Fibroblast of the aortic adventitia (primary cell): ENCODE measurements at regions not wholly inside any gene's neighbourhood (a gene's known extent, or its start where the extent isn't known, plus 50 kb on each side); places are given as distances from the start of the nearest gene placed in this dataset.

Source experiments
- DNase-seq: peaks from one replicate; pipeline ENCODE4 v3.0.0-alpha.2; 2010; ENCODE audit warnings: low read depth
- H3K4me3 ChIP-seq: 2 replicates; pipeline ENCODE4 v1.5.1; 2011; ENCODE audit warnings: low read depth, mild to moderate bottlenecking, control low read depth, low read length, moderate library complexity
- TF ChIP-seq, protein P1 (sequence below): IDR thresholded peaks from 2 replicates; pipeline ENCODE4 v1.5.1; 2011; ENCODE audit warnings: mild to moderate bottlenecking, low read length, control low read depth, inconsistent platforms; ENCODE audit not compliant: insufficient read depth

DNA sequence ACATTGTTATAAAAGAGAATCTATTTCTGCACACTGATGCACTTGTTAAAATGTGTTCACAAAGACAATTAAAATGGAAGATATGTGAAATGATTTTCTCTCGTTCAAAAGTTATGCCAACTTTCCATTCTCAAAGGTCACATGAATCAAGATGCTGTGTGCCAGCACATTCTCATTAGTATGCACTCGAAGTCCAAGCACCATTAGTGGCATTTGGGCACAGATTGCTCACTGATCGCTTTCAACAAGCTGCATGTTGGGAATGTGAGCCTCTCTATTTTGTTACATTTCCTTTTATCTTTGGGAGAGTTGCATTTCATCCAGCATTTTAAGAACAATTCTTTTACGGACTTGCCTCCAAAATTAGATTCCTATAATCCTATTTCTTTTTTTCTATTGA lies 398.9 kb downstream of the FBXO15 start:
- no peak overlapping the region for H3K4me3 ChIP-seq
- TF ChIP-seq, protein P1, sequence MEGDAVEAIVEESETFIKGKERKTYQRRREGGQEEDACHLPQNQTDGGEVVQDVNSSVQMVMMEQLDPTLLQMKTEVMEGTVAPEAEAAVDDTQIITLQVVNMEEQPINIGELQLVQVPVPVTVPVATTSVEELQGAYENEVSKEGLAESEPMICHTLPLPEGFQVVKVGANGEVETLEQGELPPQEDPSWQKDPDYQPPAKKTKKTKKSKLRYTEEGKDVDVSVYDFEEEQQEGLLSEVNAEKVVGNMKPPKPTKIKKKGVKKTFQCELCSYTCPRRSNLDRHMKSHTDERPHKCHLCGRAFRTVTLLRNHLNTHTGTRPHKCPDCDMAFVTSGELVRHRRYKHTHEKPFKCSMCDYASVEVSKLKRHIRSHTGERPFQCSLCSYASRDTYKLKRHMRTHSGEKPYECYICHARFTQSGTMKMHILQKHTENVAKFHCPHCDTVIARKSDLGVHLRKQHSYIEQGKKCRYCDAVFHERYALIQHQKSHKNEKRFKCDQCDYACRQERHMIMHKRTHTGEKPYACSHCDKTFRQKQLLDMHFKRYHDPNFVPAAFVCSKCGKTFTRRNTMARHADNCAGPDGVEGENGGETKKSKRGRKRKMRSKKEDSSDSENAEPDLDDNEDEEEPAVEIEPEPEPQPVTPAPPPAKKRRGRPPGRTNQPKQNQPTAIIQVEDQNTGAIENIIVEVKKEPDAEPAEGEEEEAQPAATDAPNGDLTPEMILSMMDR, result no peak
- DNase-seq, result no peak

DNA sequence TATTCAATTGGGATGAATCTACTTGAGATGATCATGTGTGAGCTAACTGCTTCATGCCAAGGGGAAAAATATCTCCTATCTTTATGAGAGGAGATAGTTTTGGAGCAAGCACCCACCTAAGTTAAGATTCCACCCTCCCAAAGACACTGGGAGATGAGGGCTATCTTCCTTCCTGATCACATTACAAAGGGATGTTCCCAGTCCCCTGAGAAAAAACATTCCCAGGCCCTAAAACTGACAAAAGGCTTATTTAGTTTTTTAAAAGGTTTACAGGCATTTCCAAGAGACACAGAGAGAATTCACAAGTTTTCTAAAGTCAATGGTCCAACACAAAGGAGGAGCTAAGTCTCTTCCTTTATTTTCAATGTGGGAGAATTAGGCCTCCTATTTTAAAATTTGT lies 401.5 kb downstream of the FBXO15 start:
- no peak overlapping the region for H3K4me3 ChIP-seq
- TF ChIP-seq, protein P1, result no peak
- DNase-seq, result no peak

DNA sequence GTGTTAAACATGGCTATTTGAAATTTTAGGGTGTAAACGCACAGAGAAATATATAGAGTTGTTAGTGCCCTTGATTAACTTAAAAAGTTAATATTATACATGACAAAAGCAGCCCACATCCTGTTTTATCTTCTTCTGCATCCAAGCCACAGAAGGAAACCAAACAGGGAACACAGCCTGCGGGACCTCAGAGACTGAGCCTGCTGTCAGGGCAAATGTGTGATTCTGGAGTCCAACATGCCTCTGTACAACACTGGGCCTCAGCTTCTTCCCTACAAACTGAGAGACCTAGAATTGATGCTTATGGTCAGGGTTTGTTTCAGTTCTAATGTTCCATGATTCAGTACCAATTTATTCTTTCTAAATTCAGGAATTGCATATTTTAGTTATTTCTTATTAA lies 404.7 kb downstream of the FBXO15 start:
- no peak overlapping the region for H3K4me3 ChIP-seq
- no peak for DNase-seq
- TF ChIP-seq, protein P1, result no peak

DNA sequence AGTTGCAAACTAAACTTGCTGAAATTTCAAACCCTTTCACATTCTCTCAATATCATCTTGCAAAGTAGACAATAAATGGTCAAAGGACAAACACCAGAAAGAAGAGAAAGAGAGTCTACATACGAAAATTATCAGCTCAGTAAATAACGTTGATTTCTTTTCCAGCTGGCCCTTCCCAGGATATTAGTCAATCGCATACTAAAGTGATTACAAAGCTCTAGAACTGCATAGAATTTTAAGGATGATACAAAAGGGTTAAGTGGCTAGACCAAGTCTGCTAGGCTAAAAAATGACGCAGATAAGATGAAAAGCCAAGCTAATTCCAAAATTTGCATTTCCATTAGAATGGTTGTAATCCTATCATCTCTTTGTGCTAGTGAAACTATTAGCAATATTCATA lies 405.7 kb downstream of the FBXO15 start:
- H3K4me3 ChIP-seq, result no peak overlapping the region
- TF ChIP-seq, protein P1, result no peak
- peak; percentile 53 for DNase-seq

DNA sequence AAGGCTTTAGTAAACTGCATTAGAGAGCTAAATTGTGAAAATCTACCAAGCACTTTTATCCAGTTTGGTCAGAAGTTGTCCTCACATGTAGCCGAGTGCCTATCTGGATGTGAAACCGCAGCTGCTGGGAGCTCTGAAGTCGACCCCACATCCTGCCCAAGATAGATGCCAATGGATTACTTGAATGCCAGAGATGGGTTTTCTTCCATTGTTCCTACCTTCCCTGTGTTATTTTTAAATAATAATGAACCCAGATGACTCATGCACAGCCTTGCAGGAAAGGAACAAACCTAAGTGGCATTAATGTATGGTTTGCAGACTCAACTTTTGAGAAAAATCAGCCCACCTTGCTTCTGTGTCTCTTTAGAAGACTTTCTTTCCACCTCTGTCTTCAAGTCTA lies 408.5 kb downstream of the FBXO15 start:
- H3K4me3 ChIP-seq, result no peak overlapping the region
- peak; percentile 57 for DNase-seq
- TF ChIP-seq, protein P1, result no peak

DNA sequence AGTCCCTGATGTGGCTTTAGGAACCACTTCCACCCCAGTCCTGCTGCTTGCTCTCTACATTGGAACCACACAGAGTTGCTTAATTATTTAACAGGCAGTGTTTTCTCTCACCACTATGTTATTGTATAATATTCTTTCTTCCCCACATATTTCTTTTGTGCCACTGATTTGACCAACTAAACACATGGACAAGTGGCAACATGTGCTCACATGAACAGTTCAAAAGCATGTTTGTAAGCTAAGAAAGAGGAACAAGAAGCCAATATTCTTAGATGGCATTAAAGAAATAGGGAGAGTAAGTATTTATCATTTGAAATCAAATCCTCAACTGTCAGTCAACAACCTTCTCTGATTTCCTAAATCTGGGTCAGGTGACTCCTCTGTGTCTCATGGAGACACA lies 409.6 kb downstream of the FBXO15 start:
- TF ChIP-seq, protein P1, result no peak
- no peak overlapping the region for H3K4me3 ChIP-seq
- no peak for DNase-seq

DNA sequence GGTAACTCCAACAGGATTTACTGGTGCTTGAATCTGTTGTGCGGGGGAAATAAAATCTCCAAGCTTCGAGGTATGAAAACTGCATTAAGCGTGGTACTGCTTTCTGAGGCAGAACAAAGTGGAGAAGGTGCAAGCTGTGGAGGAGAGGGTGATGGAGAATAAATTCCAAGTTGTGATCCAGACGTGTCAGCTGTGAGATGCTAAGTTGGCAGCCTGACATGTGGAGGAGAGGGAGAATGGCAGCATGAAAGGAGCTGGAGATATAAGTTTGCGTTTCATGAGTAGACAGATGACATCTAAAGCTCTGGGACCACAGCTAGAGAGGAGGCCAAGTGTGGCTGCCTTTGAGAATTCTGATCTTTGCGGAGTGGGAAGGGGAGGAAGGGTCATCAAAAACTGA lies 411.8 kb downstream of the FBXO15 start:
- TF ChIP-seq, protein P1, result no peak
- H3K4me3 ChIP-seq, result no peak overlapping the region
- no peak for DNase-seq
